Keratinocyte (primary cell): ENCODE measurements at regions not wholly inside any gene's neighbourhood (a gene's known extent, or its start where the extent isn't known, plus 50 kb on each side); places are given as distances from the start of the nearest gene placed in this dataset.

ENCODE experiments used
- DNase-seq: peaks from one replicate; pipeline ENCODE4 v3.0.0-alpha.2; 2011; ENCODE audit warnings: low read depth, missing footprints, low spot score
- FAIRE-seq: peaks from 2 replicates; lab custom pipeline; 2011; peaks lifted over from hg19 to GRCh38; lab: Jason Lieb, UNC
- H2AFZ ChIP-seq: 2 replicates; pipeline ENCODE4 v1.6.0; 2012; ENCODE audit warnings: low read length, control low read depth, inconsistent platforms; ENCODE audit not compliant: control insufficient read depth
- H3K27ac ChIP-seq: 2 replicates; pipeline ENCODE4 v1.5.1; 2011; ENCODE audit warnings: low read length; ENCODE audit not compliant: control insufficient read depth, insufficient read depth
- H3K27me3 ChIP-seq: 3 replicates; pipeline ENCODE4 v1.6.0; 2011; ENCODE audit warnings: low read length; ENCODE audit not compliant: control insufficient read depth, insufficient read depth; ENCODE audit errors: extremely low read depth
- H3K36me3 ChIP-seq, 2 experiments: 2 replicates in 1 of 2; 3 replicates in 1 of 2; pipeline ENCODE4 v1.5.1; 2011; ENCODE audit warnings: low read length in 2 of 2, mild to moderate bottlenecking in 1 of 2; ENCODE audit not compliant: control insufficient read depth in 2 of 2, insufficient read depth in 2 of 2; ENCODE audit errors: extremely low read depth in 1 of 2
- H3K4me1 ChIP-seq: 3 replicates; pipeline ENCODE4 v1.5.1; 2011; ENCODE audit warnings: low read length; ENCODE audit not compliant: control insufficient read depth, insufficient read depth; ENCODE audit errors: extremely low read depth
- H3K4me2 ChIP-seq: 3 replicates; pipeline ENCODE4 v1.6.0; 2011; ENCODE audit warnings: low read depth, low read length; ENCODE audit not compliant: control insufficient read depth, insufficient read depth; ENCODE audit errors: extremely low read depth
- H3K4me3 ChIP-seq, 3 experiments: fragments of 200-600 bp in 1 of 3; sonication (generic) in 1 of 3; 2 replicates in 2 of 3; 3 replicates in 1 of 3; pipeline ENCODE4 v1.5.1; 2011 to 2016; ENCODE audit warnings: low read length in 3 of 3, mild to moderate bottlenecking in 3 of 3, control low read depth in 2 of 3, inconsistent platforms in 1 of 3, low read depth in 1 of 3, mixed read lengths in 1 of 3, mixed run types in 1 of 3, moderate library complexity in 1 of 3; ENCODE audit not compliant: control insufficient read depth in 2 of 3, insufficient read depth in 2 of 3; ENCODE audit errors: extremely low read depth in 1 of 3
- H3K79me2 ChIP-seq: 2 replicates; pipeline ENCODE4 v1.6.0; 2012; ENCODE audit warnings: low read length; ENCODE audit not compliant: control insufficient read depth, insufficient read depth
- H3K9ac ChIP-seq: 3 replicates; pipeline ENCODE4 v1.6.0; 2011; ENCODE audit warnings: low read length; ENCODE audit not compliant: control insufficient read depth, insufficient read depth; ENCODE audit errors: extremely low read depth
- H3K9me1 ChIP-seq: 3 replicates; pipeline ENCODE4 v1.6.0; 2011; ENCODE audit warnings: low read length; ENCODE audit not compliant: control insufficient read depth, insufficient read depth; ENCODE audit errors: extremely low read depth
- H3K9me3 ChIP-seq: 2 replicates; pipeline ENCODE4 v1.5.1; 2012; ENCODE audit warnings: low read depth, low read length; ENCODE audit not compliant: control insufficient read depth
- H4K20me1 ChIP-seq: 3 replicates; pipeline ENCODE4 v1.6.0; 2011; ENCODE audit warnings: low read length; ENCODE audit not compliant: control insufficient read depth, insufficient read depth; ENCODE audit errors: extremely low read depth
- EZH2 ChIP-seq: IDR thresholded peaks from one replicate; pipeline ENCODE4 v1.6.1; 2012; ENCODE audit warnings: inconsistent platforms, mild to moderate bottlenecking, low read length, moderate library complexity
- dilution Hi-C: fragments of 300-500 bp; cut with MboI; formaldehyde crosslinking; loops from one replicate; pipeline ENCODE4 v1.7.0; 2020; ENCODE audit warnings: low sequenced_read_pairs; ENCODE audit not compliant: extremely low pct_ligation_motif_present
- TF ChIP-seq, protein P1 (sequence below), 3 experiments: IDR thresholded peaks in 1 of 3; conservative IDR thresholded peaks in 1 of 3; optimal IDR thresholded peaks in 1 of 3; 2 replicates in 2 of 3; 3 replicates in 1 of 3; pipeline versions ENCODE3 to v1.5.1; 2011; ENCODE audit warnings: low read length in 3 of 3, mild to moderate bottlenecking in 3 of 3, moderate library complexity in 2 of 3, control low read depth in 1 of 3, inconsistent platforms in 1 of 3; ENCODE audit not compliant: insufficient read depth in 2 of 3; ENCODE audit errors: extremely low read depth in 1 of 3

DNA sequence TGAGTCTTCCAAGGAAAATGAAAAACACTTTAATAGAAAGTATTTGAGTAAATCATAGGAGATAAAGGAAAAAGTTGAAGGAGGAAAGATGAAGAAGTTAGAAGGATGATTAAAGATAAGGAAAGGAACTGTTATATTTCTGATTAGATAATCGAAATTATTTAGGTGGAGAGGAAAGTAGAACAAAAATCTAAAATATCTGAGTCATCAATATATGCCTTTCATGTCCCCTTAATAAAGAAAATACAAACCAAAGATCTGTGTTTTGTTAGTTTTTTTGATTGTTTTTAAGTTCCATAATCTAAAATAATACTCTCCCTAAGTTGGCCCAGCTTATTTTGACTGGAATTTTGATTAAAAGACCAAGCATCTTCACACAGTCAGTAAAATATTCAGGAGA, 412.9 kb upstream of the DDX18 start:
- no peak for TF ChIP-seq EZH2
- TF ChIP-seq, protein P1, sequence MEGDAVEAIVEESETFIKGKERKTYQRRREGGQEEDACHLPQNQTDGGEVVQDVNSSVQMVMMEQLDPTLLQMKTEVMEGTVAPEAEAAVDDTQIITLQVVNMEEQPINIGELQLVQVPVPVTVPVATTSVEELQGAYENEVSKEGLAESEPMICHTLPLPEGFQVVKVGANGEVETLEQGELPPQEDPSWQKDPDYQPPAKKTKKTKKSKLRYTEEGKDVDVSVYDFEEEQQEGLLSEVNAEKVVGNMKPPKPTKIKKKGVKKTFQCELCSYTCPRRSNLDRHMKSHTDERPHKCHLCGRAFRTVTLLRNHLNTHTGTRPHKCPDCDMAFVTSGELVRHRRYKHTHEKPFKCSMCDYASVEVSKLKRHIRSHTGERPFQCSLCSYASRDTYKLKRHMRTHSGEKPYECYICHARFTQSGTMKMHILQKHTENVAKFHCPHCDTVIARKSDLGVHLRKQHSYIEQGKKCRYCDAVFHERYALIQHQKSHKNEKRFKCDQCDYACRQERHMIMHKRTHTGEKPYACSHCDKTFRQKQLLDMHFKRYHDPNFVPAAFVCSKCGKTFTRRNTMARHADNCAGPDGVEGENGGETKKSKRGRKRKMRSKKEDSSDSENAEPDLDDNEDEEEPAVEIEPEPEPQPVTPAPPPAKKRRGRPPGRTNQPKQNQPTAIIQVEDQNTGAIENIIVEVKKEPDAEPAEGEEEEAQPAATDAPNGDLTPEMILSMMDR (optimal IDR thresholded peaks at IDR 0.05 in 1 of 3, IDR thresholded peaks at IDR 0.05 in 1 of 3, conservative IDR thresholded peaks at IDR 0.05 in 1 of 3; ENCODE audit: extremely low read depth in 1 of 3, insufficient read depth in 2 of 3, low read length in 3 of 3) = no peak
- no peak overlapping the region for H3K4me3 ChIP-seq
- H4K20me1 ChIP-seq = no peaks in the 10 kb centered on the region
- H3K27ac ChIP-seq = no peak overlapping the region
- no peak for FAIRE-seq
- no peaks in the 10 kb centered on the region for H3K79me2 ChIP-seq
- H3K4me2 ChIP-seq = no peak overlapping the region
- DNase-seq = no peak
- H3K4me1 ChIP-seq = no peaks in the 10 kb centered on the region
- no peak overlapping the region for H2AFZ ChIP-seq
- no peaks in the 10 kb centered on the region for H3K27me3 ChIP-seq
- H3K9me1 ChIP-seq = no peaks in the 10 kb centered on the region
- dilution Hi-C loops = no loop called here
- no peaks in the 10 kb centered on the region for H3K9me3 ChIP-seq
- no peak overlapping the region for H3K9ac ChIP-seq
- H3K36me3 ChIP-seq = no peaks in the 10 kb centered on the region

DNA sequence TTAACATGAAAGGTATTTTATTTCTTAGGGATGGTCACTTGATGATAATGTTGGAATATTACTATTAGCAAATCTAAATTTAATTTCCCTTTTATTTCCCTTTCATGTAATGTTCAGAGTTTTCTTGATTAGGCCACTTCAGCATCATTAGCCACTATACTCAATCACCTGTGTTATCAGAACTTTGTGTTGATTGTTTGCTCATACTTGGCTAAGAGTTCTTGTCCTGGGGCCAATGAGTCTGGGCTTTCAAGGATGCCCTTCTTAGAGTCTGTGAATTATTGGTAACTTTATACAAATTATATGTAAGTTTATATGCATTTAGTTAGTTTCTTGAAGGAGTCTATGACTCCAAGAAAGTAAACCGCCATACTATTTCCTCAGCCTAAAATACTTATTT, 408.0 kb upstream of the DDX18 start:
- Histone ChIP-seq H3K27me3 (no peaks in the 10 kb centered on the region), H3K36me3 (no peaks in the 10 kb centered on the region), H3K4me1 (no peaks in the 10 kb centered on the region), H3K4me3 (no peak overlapping the region), H3K79me2 (no peaks in the 10 kb centered on the region), H3K9ac (no peak overlapping the region), H3K9me1 (no peaks in the 10 kb centered on the region), H3K9me3 (no peaks in the 10 kb centered on the region), H4K20me1 (no peaks in the 10 kb centered on the region), H2AFZ (no peak overlapping the region), H3K4me2 (no peak overlapping the region), H3K27ac (no peak overlapping the region)
- DNase-seq (no peak), FAIRE-seq (no peak)
- no peak for TF ChIP-seq EZH2
- TF ChIP-seq, protein P1 (optimal IDR thresholded peaks at IDR 0.05 in 1 of 3, IDR thresholded peaks at IDR 0.05 in 1 of 3, conservative IDR thresholded peaks at IDR 0.05 in 1 of 3; ENCODE audit: extremely low read depth in 1 of 3, insufficient read depth in 2 of 3, low read length in 3 of 3) = no peak
- dilution Hi-C loops = no loop called here
